ENCODE measurements at regions not wholly inside any gene's neighbourhood (a gene's known extent, or its start where the extent isn't known, plus 50 kb on each side); places are given as distances from the start of the nearest gene placed in this dataset.
"Not testable (repeated sequence)": the region's sequence is repeated elsewhere in the genome, so short reads cannot be mapped to it uniquely, and the experiment has no call there.

DNA sequence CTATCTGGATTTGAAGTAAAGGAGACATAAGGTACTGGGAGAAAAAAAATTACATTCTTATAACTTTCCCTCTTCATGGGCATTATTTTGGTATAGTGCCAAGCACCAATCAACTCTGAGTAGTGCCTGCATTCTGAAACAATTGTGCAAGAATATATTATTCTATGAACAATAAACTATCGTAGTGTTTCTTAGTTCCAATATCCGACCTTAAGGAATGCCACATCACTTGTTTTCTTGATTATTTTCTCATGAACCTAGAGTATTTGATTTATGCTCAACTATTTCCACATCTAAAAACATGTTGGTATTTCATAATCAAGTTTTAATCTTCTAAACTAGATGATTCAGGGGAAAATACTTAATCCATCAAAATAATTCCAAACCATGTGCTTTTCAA is 294.4 kb upstream of the TBX18 start:
- no peak overlapping the region for H3K23ac ChIP-seq (ENCODE audit: low read length)
- H2BK120ac ChIP-seq (ENCODE audit: low read depth, low read length) = no peak overlapping the region
- no peak overlapping the region for H3K18ac ChIP-seq (ENCODE audit: low read length)
- no peak overlapping the region for H4K5ac ChIP-seq (ENCODE audit: low read length)
- no peaks in the 10 kb centered on the region for H3K36me3 ChIP-seq (ENCODE audit: control insufficient read depth, insufficient read depth, low read length)
- H3K79me1 ChIP-seq (ENCODE audit: low read length) = no peaks in the 10 kb centered on the region
- no peak overlapping the region for H3K4me3 ChIP-seq (ENCODE audit: low read length)
- no peak for DNase-seq
- H3K56ac ChIP-seq (ENCODE audit: low read length) = no peak overlapping the region
- no peak overlapping the region for H3K4ac ChIP-seq (ENCODE audit: low read depth, low read length)
- no peaks in the 10 kb centered on the region for H3K27me3 ChIP-seq (ENCODE audit: insufficient read depth, low read length, poor library complexity)
- no peak overlapping the region for H2AK5ac ChIP-seq (ENCODE audit: low read length)
- H3K9ac ChIP-seq (ENCODE audit: low read length) = no peak overlapping the region
- H3K4me2 ChIP-seq (ENCODE audit: low read length) = no peak overlapping the region
- WGBS (ENCODE audit: extremely low coverage, insufficient coverage, low lambda C conversion rate) = no CpG with 5 or more reads among the region's 2 CpGs
- no peak overlapping the region for H4K8ac ChIP-seq (ENCODE audit: low read depth, low read length)
- H3K27ac ChIP-seq (ENCODE audit: low read depth, low read length) = no peak overlapping the region
- no peaks in the 10 kb centered on the region for H3K79me2 ChIP-seq (ENCODE audit: control insufficient read depth, insufficient read depth, low read length)
- no peak overlapping the region for H2BK5ac ChIP-seq (ENCODE audit: low read length)
- H3K4me1 ChIP-seq (ENCODE audit: control insufficient read depth, low read depth, low read length) = no peaks in the 10 kb centered on the region
- H2BK15ac ChIP-seq (replicated peaks; ENCODE audit: low read depth) = no peak overlapping the region

DNA sequence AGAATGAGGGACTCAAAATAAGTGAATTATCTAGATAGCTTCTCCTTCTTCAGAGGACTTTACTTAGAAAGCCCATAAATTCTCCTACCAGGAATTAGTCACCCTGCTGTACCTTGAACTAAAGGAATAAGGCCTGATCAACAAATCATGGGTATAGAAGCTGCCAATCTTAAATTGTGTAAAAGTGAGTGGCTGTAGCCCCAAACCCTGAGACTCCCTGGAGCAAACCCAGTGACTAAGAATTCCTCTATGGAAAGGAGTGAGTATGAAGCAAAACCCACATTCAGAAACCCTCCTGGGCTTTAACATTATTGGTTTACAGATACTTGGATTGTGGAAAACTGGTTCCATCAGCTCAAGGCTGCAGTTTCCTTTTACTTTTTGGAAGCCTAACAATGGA is 285.8 kb upstream of the TBX18 start:
- Histone ChIP-seq H2AK5ac (ENCODE audit: low read length) (no peak overlapping the region), H3K4me3 (ENCODE audit: low read length) (no peak overlapping the region), H2BK5ac (ENCODE audit: low read length) (no peak overlapping the region), H4K5ac (ENCODE audit: low read length) (no peak overlapping the region), H3K18ac (ENCODE audit: low read length) (no peak overlapping the region), H2BK120ac (ENCODE audit: low read depth, low read length) (no peak overlapping the region), H3K4me1 (ENCODE audit: control insufficient read depth, low read depth, low read length) (no peaks in the 10 kb centered on the region), H3K4me2 (ENCODE audit: low read length) (no peak overlapping the region), H3K9ac (ENCODE audit: low read length) (no peak overlapping the region), H3K36me3 (ENCODE audit: control insufficient read depth, insufficient read depth, low read length) (no peaks in the 10 kb centered on the region), H3K79me2 (ENCODE audit: control insufficient read depth, insufficient read depth, low read length) (no peaks in the 10 kb centered on the region), H3K27ac (ENCODE audit: low read depth, low read length) (no peak overlapping the region), H4K8ac (ENCODE audit: low read depth, low read length) (no peak overlapping the region), H3K79me1 (ENCODE audit: low read length) (no peaks in the 10 kb centered on the region), H3K23ac (ENCODE audit: low read length) (no peak overlapping the region), H3K27me3 (ENCODE audit: insufficient read depth, low read length, poor library complexity) (no peaks in the 10 kb centered on the region), H3K56ac (ENCODE audit: low read length) (no peak overlapping the region), H2BK15ac (replicated peaks; ENCODE audit: low read depth) (no peak overlapping the region), H3K4ac (ENCODE audit: low read depth, low read length) (no peak overlapping the region)
- no peak for DNase-seq

DNA sequence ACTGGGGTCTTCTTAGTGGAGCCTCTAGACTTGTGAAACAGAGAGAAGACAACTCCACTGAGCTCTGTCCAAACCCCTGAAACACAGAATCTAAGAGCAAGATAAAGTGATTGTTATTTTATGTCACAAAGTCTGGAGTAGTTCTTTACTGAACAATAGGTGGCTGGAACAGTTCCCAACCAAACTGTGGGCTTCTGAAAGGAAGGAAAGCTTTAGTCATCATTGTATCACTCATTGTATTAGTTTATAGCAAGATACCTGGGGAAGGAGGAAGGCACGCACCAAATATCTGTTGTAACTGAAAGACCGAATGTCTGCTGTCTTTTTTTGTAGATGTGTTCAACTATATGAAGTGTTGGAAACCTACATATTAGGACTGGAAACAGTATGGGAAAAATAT is 284.9 kb upstream of the TBX18 start:
- no peak overlapping the region for H3K56ac ChIP-seq (ENCODE audit: low read length)
- H3K79me2 ChIP-seq (ENCODE audit: control insufficient read depth, insufficient read depth, low read length) = no peaks in the 10 kb centered on the region
- H3K27ac ChIP-seq (ENCODE audit: low read depth, low read length) = no peak overlapping the region
- no peaks in the 10 kb centered on the region for H3K27me3 ChIP-seq (ENCODE audit: insufficient read depth, low read length, poor library complexity)
- no peak overlapping the region for H3K4me3 ChIP-seq (ENCODE audit: low read length)
- no peak overlapping the region for H3K23ac ChIP-seq (ENCODE audit: low read length)
- H2BK15ac ChIP-seq (replicated peaks; ENCODE audit: low read depth) = no peak overlapping the region
- no peak overlapping the region for H3K9ac ChIP-seq (ENCODE audit: low read length)
- H3K4me2 ChIP-seq (ENCODE audit: low read length) = no peak overlapping the region
- no peak overlapping the region for H4K5ac ChIP-seq (ENCODE audit: low read length)
- DNase-seq = no peak
- H2AK5ac ChIP-seq (ENCODE audit: low read length) = no peak overlapping the region
- no CpG with 5 or more reads among the region's 2 CpGs for WGBS (ENCODE audit: extremely low coverage, insufficient coverage, low lambda C conversion rate)
- no peaks in the 10 kb centered on the region for H3K36me3 ChIP-seq (ENCODE audit: control insufficient read depth, insufficient read depth, low read length)
- H4K8ac ChIP-seq (ENCODE audit: low read depth, low read length) = no peak overlapping the region
- no peak overlapping the region for H2BK120ac ChIP-seq (ENCODE audit: low read depth, low read length)
- no peaks in the 10 kb centered on the region for H3K4me1 ChIP-seq (ENCODE audit: control insufficient read depth, low read depth, low read length)
- no peaks in the 10 kb centered on the region for H3K79me1 ChIP-seq (ENCODE audit: low read length)
- H2BK5ac ChIP-seq (ENCODE audit: low read length) = no peak overlapping the region
- H3K4ac ChIP-seq (ENCODE audit: low read depth, low read length) = no peak overlapping the region
- no peak overlapping the region for H3K18ac ChIP-seq (ENCODE audit: low read length)

DNA sequence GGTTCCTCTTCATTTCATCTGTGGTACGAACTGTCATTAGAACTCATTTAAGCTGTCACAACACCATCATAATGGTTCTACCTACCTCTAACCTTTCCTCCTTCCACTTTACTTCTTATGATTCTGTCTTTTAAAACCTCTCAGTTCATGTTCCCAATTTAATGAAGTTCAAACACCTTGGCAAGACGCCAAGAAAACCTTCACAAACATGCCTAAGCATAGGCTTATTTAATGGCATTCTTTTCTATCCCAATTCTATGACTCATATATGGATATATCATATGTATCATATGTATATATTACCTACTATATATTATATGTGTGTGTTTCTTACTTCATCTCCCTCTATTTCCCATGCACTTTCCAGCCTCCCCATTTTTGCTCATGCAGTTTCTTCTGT is 283.4 kb upstream of the TBX18 start:
- H2BK15ac ChIP-seq (replicated peaks; ENCODE audit: low read depth) = no peak overlapping the region
- no CpG with 5 or more reads among the region's 2 CpGs for WGBS (ENCODE audit: extremely low coverage, insufficient coverage, low lambda C conversion rate)
- no peaks in the 10 kb centered on the region for H3K79me1 ChIP-seq (ENCODE audit: low read length)
- no peaks in the 10 kb centered on the region for H3K27me3 ChIP-seq (ENCODE audit: insufficient read depth, low read length, poor library complexity)
- H3K4me2 ChIP-seq (ENCODE audit: low read length) = no peak overlapping the region
- H3K4me3 ChIP-seq (ENCODE audit: low read length) = no peak overlapping the region
- no peak overlapping the region for H2BK5ac ChIP-seq (ENCODE audit: low read length)
- H4K5ac ChIP-seq (ENCODE audit: low read length) = no peak overlapping the region
- H3K18ac ChIP-seq (ENCODE audit: low read length) = no peak overlapping the region
- DNase-seq = no peak
- H3K79me2 ChIP-seq (ENCODE audit: control insufficient read depth, insufficient read depth, low read length) = no peaks in the 10 kb centered on the region
- H3K27ac ChIP-seq (ENCODE audit: low read depth, low read length) = no peak overlapping the region
- no peaks in the 10 kb centered on the region for H3K36me3 ChIP-seq (ENCODE audit: control insufficient read depth, insufficient read depth, low read length)
- H4K8ac ChIP-seq (ENCODE audit: low read depth, low read length) = no peak overlapping the region
- H3K4ac ChIP-seq (ENCODE audit: low read depth, low read length) = no peak overlapping the region
- no peak overlapping the region for H2BK120ac ChIP-seq (ENCODE audit: low read depth, low read length)
- no peak overlapping the region for H3K56ac ChIP-seq (ENCODE audit: low read length)
- H3K9ac ChIP-seq (ENCODE audit: low read length) = no peak overlapping the region
- H2AK5ac ChIP-seq (ENCODE audit: low read length) = no peak overlapping the region
- H3K23ac ChIP-seq (ENCODE audit: low read length) = no peak overlapping the region
- no peaks in the 10 kb centered on the region for H3K4me1 ChIP-seq (ENCODE audit: control insufficient read depth, low read depth, low read length)

DNA sequence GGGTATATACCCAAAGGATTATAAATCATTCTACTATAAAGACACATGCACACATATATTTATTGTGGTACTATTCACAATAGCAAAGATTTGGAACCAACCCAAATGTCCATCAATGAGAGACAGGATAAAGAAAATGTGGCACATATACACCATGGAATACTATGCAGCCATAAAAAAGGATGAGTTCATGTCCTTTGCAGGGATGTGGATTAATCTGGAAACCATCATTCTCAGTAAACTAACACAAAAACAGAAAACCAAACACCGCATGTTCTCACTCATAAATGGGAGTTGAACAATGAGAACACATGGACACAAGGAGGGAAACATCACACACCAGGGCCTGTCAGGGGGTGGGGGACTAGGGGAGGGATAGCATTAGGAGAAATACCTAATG is 281.4 kb upstream of the TBX18 start:
- not testable (repeated sequence) for H2BK5ac ChIP-seq (ENCODE audit: low read length); H3K27me3 ChIP-seq (ENCODE audit: insufficient read depth, low read length, poor library complexity); H3K4ac ChIP-seq (ENCODE audit: low read depth, low read length); H3K4me3 ChIP-seq (ENCODE audit: low read length); H3K4me2 ChIP-seq (ENCODE audit: low read length); H3K79me1 ChIP-seq (ENCODE audit: low read length); H4K8ac ChIP-seq (ENCODE audit: low read depth, low read length); H4K5ac ChIP-seq (ENCODE audit: low read length); H2AK5ac ChIP-seq (ENCODE audit: low read length); H3K79me2 ChIP-seq (ENCODE audit: control insufficient read depth, insufficient read depth, low read length); H2BK15ac ChIP-seq (replicated peaks; ENCODE audit: low read depth); DNase-seq; H3K27ac ChIP-seq (ENCODE audit: low read depth, low read length); H3K4me1 ChIP-seq (ENCODE audit: control insufficient read depth, low read depth, low read length); H2BK120ac ChIP-seq (ENCODE audit: low read depth, low read length); H3K56ac ChIP-seq (ENCODE audit: low read length); H3K18ac ChIP-seq (ENCODE audit: low read length); H3K9ac ChIP-seq (ENCODE audit: low read length); H3K36me3 ChIP-seq (ENCODE audit: control insufficient read depth, insufficient read depth, low read length); H3K23ac ChIP-seq (ENCODE audit: low read length)
- WGBS (ENCODE audit: extremely low coverage, insufficient coverage, low lambda C conversion rate) = no CpG with 5 or more reads among the region's 1 CpG

DNA sequence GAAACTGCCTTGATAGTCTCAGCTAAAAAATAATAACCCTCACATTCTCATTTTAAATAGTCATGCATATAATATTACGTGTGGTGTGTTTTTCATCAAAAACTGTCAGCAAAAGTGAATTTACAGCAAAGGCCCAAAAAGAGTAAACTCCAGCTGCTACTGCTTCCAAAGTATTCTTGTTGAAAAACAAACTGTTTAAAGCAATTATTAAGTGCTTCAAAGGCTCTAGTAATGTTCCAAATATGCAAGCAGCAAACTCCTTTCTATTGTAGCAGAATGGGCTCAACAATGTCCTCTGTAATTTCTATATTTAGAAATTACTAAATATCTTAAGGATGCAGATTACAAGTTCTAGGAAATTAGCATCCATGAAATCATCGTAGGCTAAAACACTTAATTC is 280.0 kb upstream of the TBX18 start:
- Histone ChIP-seq H3K4me1 (ENCODE audit: control insufficient read depth, low read depth, low read length) (no peaks in the 10 kb centered on the region), H4K8ac (ENCODE audit: low read depth, low read length) (no peak overlapping the region), H3K79me2 (ENCODE audit: control insufficient read depth, insufficient read depth, low read length) (no peaks in the 10 kb centered on the region), H3K4me3 (ENCODE audit: low read length) (no peak overlapping the region), H3K79me1 (ENCODE audit: low read length) (no peaks in the 10 kb centered on the region), H2BK15ac (replicated peaks; ENCODE audit: low read depth) (no peak overlapping the region), H3K27ac (ENCODE audit: low read depth, low read length) (no peak overlapping the region), H3K18ac (ENCODE audit: low read length) (no peak overlapping the region), H3K23ac (ENCODE audit: low read length) (no peak overlapping the region), H3K4ac (ENCODE audit: low read depth, low read length) (no peak overlapping the region), H2AK5ac (ENCODE audit: low read length) (no peak overlapping the region), H3K27me3 (ENCODE audit: insufficient read depth, low read length, poor library complexity) (no peaks in the 10 kb centered on the region), H3K36me3 (ENCODE audit: control insufficient read depth, insufficient read depth, low read length) (no peaks in the 10 kb centered on the region), H2BK5ac (ENCODE audit: low read length) (no peak overlapping the region), H4K5ac (ENCODE audit: low read length) (no peak overlapping the region), H2BK120ac (ENCODE audit: low read depth, low read length) (no peak overlapping the region), H3K9ac (ENCODE audit: low read length) (no peak overlapping the region), H3K4me2 (ENCODE audit: low read length) (no peak overlapping the region), H3K56ac (ENCODE audit: low read length) (no peak overlapping the region)
- WGBS (ENCODE audit: extremely low coverage, insufficient coverage, low lambda C conversion rate) = no CpG with 5 or more reads among the region's 2 CpGs
- no peak for DNase-seq
